ENCODE measurements at regions not wholly inside any gene's neighbourhood (a gene's known extent, or its start where the extent isn't known, plus 50 kb on each side); places are given as distances from the start of the nearest gene placed in this dataset.

DNA sequence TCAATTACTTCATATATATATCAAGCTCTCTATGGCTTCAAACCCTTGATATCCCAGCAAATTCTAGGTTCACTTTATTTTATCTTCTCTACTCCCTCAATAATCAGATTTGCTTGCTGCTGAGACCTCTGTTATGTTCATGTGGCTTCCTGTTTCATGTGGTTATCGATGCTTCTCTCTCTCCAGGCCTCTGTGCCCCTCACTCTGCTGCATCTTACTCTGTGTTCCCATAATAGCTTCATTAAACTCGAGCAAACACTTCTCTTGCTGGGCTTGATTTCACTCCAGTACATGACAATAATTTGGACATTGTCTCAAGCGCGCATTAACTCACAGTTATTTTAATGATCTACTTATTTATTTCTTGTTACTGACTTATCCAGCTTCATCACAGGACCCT lies 798.8 kb downstream of the CDH9 start:
- ChIA-PET CTCF (no interaction called here), POLR2A (no interaction called here)
- TF ChIP-seq ELF4 (IDR thresholded peaks at IDR 0.05) = no peak
- no peak for TF ChIP-seq NFRKB (IDR thresholded peaks at IDR 0.05)
- no peak for TF ChIP-seq SUZ12 (IDR thresholded peaks at IDR 0.05)
- no peak for TF ChIP-seq SP1 (IDR thresholded peaks at IDR 0.05)
- TF ChIP-seq FOXM1 (IDR thresholded peaks at IDR 0.05; ENCODE audit: borderline replicate concordance) = no peak
- no peak for TF ChIP-seq TARDBP (IDR thresholded peaks at IDR 0.05)
- no peak for TF ChIP-seq HDGF (IDR thresholded peaks at IDR 0.05; ENCODE audit: borderline replicate concordance)
- no peak for TF ChIP-seq FOXA1 (IDR thresholded peaks at IDR 0.05)
- TF ChIP-seq ARNT (IDR thresholded peaks at IDR 0.05) = no peak
- no peak for TF ChIP-seq FOXK2 (IDR thresholded peaks at IDR 0.05)
- TF ChIP-seq CTBP1 (IDR thresholded peaks at IDR 0.05; ENCODE audit: borderline replicate concordance) = no peak
- no peak for TF ChIP-seq LEF1 (IDR thresholded peaks at IDR 0.05; ENCODE audit: borderline replicate concordance)
- TF ChIP-seq BHLHE40 (IDR thresholded peaks at IDR 0.05; ENCODE audit: borderline replicate concordance) = no peak
- TF ChIP-seq ZNF384 (IDR thresholded peaks at IDR 0.05) = no peak
- TF ChIP-seq L3MBTL2 (conservative IDR thresholded peaks at IDR 0.05) = no peak
- TF ChIP-seq, protein P1, sequence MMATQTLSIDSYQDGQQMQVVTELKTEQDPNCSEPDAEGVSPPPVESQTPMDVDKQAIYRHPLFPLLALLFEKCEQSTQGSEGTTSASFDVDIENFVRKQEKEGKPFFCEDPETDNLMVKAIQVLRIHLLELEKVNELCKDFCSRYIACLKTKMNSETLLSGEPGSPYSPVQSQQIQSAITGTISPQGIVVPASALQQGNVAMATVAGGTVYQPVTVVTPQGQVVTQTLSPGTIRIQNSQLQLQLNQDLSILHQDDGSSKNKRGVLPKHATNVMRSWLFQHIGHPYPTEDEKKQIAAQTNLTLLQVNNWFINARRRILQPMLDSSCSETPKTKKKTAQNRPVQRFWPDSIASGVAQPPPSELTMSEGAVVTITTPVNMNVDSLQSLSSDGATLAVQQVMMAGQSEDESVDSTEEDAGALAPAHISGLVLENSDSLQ (IDR thresholded peaks at IDR 0.05) = no peak
- no peak for DNase-seq (ENCODE audit: extremely low spot score)

DNA sequence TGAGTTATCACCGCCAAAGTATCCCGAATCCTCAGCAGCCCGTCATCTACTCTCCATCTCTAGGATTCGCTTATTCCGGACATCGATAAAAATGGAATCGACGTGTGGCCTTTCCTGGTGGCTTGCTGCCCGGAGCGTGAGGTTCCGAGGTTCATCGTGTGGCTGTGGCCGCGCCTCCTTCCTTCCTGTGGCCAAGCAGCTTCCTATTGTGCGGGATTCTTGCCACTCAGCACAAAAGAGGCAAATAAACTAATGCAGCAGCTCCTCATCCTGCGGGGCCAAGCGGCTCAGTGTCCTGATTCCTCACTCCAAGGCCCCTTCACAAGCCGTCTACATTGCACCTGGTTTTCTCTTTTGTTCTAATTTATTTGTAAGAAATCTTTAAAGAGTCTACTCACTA lies 800.9 kb downstream of the CDH9 start:
- TF ChIP-seq, protein P1 (IDR thresholded peaks at IDR 0.05) = no peak
- TF ChIP-seq TARDBP (IDR thresholded peaks at IDR 0.05) (no peak), L3MBTL2 (conservative IDR thresholded peaks at IDR 0.05) (no peak), NFRKB (IDR thresholded peaks at IDR 0.05) (no peak)
- POLR2A ChIA-PET = no interaction called here
- no peak for DNase-seq (ENCODE audit: extremely low spot score)
- CTCF ChIA-PET = no interaction called here

DNA sequence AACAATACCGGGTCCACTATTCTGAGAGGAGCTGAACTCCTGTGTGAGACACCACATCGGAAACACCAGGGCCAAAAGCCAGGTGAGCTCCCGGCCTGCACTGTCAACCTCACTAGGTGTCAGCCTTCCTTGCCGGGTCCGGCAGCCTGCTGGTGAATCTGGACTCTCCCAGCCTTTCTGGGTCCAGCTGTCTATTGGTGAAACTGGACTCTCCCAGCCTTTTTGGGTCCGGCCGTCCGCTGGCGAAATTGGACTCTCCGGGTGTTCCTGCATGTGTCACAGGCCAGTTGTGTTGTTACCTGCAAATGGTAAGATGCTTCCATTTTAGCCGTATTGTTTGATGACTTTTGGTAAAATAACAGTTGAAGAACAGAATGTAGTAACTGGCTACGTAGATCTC lies 801.5 kb downstream of the CDH9 start:
- ChIA-PET POLR2A (no interaction called here), CTCF (no interaction called here)
- DNase-seq (ENCODE audit: extremely low spot score) = no peak
- TF ChIP-seq FOXM1 (IDR thresholded peaks at IDR 0.05; ENCODE audit: borderline replicate concordance) = no peak
- TF ChIP-seq ELF4 (IDR thresholded peaks at IDR 0.05) = no peak
- TF ChIP-seq HDGF (IDR thresholded peaks at IDR 0.05; ENCODE audit: borderline replicate concordance) = no peak
- TF ChIP-seq TARDBP (IDR thresholded peaks at IDR 0.05) = no peak
- no peak for TF ChIP-seq BHLHE40 (IDR thresholded peaks at IDR 0.05; ENCODE audit: borderline replicate concordance)
- no peak for TF ChIP-seq L3MBTL2 (conservative IDR thresholded peaks at IDR 0.05)
- TF ChIP-seq ZNF384 (IDR thresholded peaks at IDR 0.05) = no peak
- no peak for TF ChIP-seq FOXA1 (IDR thresholded peaks at IDR 0.05)
- TF ChIP-seq LEF1 (IDR thresholded peaks at IDR 0.05; ENCODE audit: borderline replicate concordance) = no peak
- TF ChIP-seq, protein P1 (IDR thresholded peaks at IDR 0.05) = no peak
- TF ChIP-seq FOXK2 (IDR thresholded peaks at IDR 0.05) = no peak

DNA sequence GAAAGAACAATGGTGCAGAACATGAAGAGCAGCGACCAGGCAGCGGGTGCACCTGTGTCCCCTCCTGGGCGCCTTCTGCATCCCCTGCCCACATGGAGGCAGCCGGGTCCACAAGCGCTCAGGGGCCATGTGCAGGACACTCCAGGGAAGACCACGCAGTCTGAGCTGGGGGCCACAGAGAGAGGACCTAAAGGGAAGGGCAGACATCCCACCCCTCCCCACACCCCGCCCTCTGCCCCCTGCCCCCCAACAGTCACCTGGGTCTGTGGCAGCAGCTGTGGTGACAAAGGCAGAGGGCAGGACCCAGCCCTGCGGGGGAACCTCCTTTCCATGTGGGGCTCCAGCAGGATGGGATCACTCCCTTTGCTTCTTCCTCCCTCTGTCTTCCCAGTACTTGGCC lies 805.7 kb downstream of the CDH9 start:
- DNase-seq (ENCODE audit: extremely low spot score) = no peak
- ChIA-PET CTCF (no interaction called here), POLR2A (no interaction called here)
- TF ChIP-seq BHLHE40 (IDR thresholded peaks at IDR 0.05; ENCODE audit: borderline replicate concordance) = no peak
- TF ChIP-seq FOXK2 (IDR thresholded peaks at IDR 0.05) = no peak
- no peak for TF ChIP-seq ARNT (IDR thresholded peaks at IDR 0.05)
- TF ChIP-seq HDGF (IDR thresholded peaks at IDR 0.05; ENCODE audit: borderline replicate concordance) = no peak
- no peak for TF ChIP-seq FOXA1 (IDR thresholded peaks at IDR 0.05)
- TF ChIP-seq TARDBP (IDR thresholded peaks at IDR 0.05) = no peak
- TF ChIP-seq NFRKB (IDR thresholded peaks at IDR 0.05) = no peak
- TF ChIP-seq LEF1 (IDR thresholded peaks at IDR 0.05; ENCODE audit: borderline replicate concordance) = no peak
- no peak for TF ChIP-seq FOXM1 (IDR thresholded peaks at IDR 0.05; ENCODE audit: borderline replicate concordance)
- TF ChIP-seq ZNF384 (IDR thresholded peaks at IDR 0.05) = no peak
- TF ChIP-seq SP1 (IDR thresholded peaks at IDR 0.05) = no peak
- TF ChIP-seq, protein P1 (IDR thresholded peaks at IDR 0.05) = no peak
- TF ChIP-seq ELF4 (IDR thresholded peaks at IDR 0.05) = no peak
- no peak for TF ChIP-seq CTBP1 (IDR thresholded peaks at IDR 0.05; ENCODE audit: borderline replicate concordance)

DNA sequence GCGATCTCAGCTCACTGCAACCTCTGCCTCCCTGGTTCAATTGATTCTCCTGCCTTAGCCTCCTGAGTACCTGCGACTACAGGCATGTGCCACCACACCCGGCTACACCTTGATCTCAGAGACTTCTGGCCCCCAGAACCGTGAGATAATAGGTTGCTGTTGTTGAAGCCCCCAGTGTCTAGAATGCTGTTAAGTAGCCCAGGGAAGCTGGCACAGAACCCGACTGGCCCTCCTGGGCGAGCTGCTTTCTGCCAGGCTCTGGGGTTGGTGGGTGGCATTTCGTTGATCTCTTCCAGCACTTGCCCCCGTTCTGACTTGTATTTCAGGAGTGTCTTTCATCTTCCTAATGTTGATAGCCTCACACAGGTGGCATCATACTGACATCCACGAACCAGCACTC lies 807.1 kb downstream of the CDH9 start:
- ChIA-PET CTCF (interaction anchor here (0.7 kb wide), 1 partner anchor 44 kb away, joined by 3 read pairs; no protein-coding TSS in a partner anchor), POLR2A (no interaction called here)

DNA sequence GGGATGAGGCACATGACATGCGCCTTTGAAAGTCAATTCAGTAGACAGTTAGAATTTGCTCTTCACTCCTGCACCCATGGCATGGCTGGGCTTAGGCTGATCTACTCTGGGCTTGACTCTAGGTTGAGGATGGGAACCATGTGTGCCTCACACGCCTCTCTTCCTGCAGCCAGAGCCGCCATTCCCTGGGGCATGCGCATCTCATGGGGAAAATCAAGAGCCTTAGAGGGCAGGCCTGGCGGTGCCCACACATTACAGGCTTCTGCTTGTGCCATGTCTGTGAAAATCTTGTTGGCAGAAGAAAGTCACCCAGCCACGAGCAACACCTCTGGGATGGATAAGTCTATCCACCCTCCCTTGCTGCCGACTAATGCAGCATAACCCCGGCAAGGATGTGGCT lies 808.5 kb downstream of the CDH9 start:
- CTCF ChIA-PET = no interaction called here
- no peak for DNase-seq (ENCODE audit: extremely low spot score)
- TF ChIP-seq HDGF (IDR thresholded peaks at IDR 0.05; ENCODE audit: borderline replicate concordance) (no peak), NFRKB (IDR thresholded peaks at IDR 0.05) (no peak), ZNF384 (IDR thresholded peaks at IDR 0.05) (no peak), SUZ12 (IDR thresholded peaks at IDR 0.05) (no peak), CTBP1 (IDR thresholded peaks at IDR 0.05; ENCODE audit: borderline replicate concordance) (no peak), FOXA1 (IDR thresholded peaks at IDR 0.05) (no peak), ELF4 (IDR thresholded peaks at IDR 0.05) (no peak), BHLHE40 (IDR thresholded peaks at IDR 0.05; ENCODE audit: borderline replicate concordance) (no peak), FOXM1 (IDR thresholded peaks at IDR 0.05; ENCODE audit: borderline replicate concordance) (no peak), FOXK2 (IDR thresholded peaks at IDR 0.05) (no peak), L3MBTL2 (conservative IDR thresholded peaks at IDR 0.05) (no peak), TARDBP (IDR thresholded peaks at IDR 0.05) (no peak), ARNT (IDR thresholded peaks at IDR 0.05) (no peak)
- TF ChIP-seq, protein P1 (IDR thresholded peaks at IDR 0.05) = no peak
- POLR2A ChIA-PET = no interaction called here

More for the DNA sequence above, 807.1 kb downstream of the CDH9 start:
- TF ChIP-seq SP1 (IDR thresholded peaks at IDR 0.05) = no peak
- no peak for DNase-seq (ENCODE audit: extremely low spot score)

All from HEK293T (cell line).